Prostate gland (tissue), 2 donors: ENCODE measurements at regions not wholly inside any gene's neighbourhood (a gene's known extent, or its start where the extent isn't known, plus 50 kb on each side); places are given as distances from the start of the nearest gene placed in this dataset.

Experiments used
- POLR2A ChIP-seq: fragments of 450-650 bp; IDR thresholded peaks from one replicate; pipeline ENCODE4 v1.6.1; 2016; ENCODE audit warnings: antibody characterized with exemption, mild to moderate bottlenecking
- TF ChIP-seq, protein P1 (sequence below), 4 experiments: fragments of 200-600 bp in 2 of 4; fragments of 450-650 bp in 2 of 4; sonication (generic) in 2 of 4; IDR thresholded peaks; 1 replicate in 3 of 4; 2 replicates in 1 of 4; pipeline ENCODE4 v1.5.1; 2016 to 2019; ENCODE audit warnings: antibody characterized with exemption in 4 of 4, mild to moderate bottlenecking in 2 of 4, moderate library complexity in 2 of 4

DNA sequence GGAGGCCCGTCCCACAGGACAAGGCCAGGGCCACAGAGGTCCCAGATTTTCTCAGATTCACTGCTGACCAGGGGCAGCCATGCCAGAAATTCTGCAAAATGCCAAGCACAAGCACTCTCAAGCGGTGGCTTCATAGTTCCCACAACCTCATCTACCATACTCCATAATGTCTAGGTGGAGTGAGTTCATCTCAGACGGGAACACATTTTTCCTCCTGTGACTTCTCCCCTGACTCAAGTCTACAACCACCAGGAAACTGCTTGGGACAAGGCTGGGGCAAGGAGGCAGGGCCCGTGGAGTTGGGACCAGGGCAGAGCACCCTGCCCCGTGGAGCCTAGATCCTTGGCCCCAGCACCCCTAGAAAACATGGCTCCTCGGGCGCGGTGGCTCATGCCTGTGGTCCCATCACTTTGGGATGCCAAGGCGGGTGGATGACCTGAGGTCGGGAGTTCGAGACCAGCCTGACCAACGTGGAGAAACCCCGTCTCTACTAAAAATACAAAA, 150.7 kb upstream of the HAAO start:
- TF ChIP-seq, protein P1, sequence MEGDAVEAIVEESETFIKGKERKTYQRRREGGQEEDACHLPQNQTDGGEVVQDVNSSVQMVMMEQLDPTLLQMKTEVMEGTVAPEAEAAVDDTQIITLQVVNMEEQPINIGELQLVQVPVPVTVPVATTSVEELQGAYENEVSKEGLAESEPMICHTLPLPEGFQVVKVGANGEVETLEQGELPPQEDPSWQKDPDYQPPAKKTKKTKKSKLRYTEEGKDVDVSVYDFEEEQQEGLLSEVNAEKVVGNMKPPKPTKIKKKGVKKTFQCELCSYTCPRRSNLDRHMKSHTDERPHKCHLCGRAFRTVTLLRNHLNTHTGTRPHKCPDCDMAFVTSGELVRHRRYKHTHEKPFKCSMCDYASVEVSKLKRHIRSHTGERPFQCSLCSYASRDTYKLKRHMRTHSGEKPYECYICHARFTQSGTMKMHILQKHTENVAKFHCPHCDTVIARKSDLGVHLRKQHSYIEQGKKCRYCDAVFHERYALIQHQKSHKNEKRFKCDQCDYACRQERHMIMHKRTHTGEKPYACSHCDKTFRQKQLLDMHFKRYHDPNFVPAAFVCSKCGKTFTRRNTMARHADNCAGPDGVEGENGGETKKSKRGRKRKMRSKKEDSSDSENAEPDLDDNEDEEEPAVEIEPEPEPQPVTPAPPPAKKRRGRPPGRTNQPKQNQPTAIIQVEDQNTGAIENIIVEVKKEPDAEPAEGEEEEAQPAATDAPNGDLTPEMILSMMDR (IDR thresholded peaks at IDR 0.05) = no peak
- TF ChIP-seq POLR2A = no peak
